ENCODE measurements at regions not wholly inside any gene's neighbourhood (a gene's known extent, or its start where the extent isn't known, plus 50 kb on each side); places are given as distances from the start of the nearest gene placed in this dataset.

DNA sequence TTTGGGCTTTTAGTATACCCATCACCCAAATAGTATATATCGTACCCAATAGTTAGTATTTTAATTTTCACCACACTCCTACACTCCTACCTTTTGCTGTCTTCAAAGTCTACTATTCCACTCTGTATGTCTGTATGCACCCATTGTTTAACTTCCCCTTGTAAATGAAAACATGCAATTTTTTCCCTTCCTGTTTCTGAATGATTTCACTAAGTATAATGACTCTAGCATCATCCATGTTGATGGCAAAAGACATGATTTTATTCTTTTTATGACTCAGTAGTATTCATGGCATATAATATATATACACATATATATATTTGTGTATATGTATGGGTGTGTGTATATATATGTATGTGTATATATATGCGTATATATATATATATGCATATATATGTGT lies 63.1 kb upstream of the FAM174A start:
- TF ChIP-seq, protein P1, sequence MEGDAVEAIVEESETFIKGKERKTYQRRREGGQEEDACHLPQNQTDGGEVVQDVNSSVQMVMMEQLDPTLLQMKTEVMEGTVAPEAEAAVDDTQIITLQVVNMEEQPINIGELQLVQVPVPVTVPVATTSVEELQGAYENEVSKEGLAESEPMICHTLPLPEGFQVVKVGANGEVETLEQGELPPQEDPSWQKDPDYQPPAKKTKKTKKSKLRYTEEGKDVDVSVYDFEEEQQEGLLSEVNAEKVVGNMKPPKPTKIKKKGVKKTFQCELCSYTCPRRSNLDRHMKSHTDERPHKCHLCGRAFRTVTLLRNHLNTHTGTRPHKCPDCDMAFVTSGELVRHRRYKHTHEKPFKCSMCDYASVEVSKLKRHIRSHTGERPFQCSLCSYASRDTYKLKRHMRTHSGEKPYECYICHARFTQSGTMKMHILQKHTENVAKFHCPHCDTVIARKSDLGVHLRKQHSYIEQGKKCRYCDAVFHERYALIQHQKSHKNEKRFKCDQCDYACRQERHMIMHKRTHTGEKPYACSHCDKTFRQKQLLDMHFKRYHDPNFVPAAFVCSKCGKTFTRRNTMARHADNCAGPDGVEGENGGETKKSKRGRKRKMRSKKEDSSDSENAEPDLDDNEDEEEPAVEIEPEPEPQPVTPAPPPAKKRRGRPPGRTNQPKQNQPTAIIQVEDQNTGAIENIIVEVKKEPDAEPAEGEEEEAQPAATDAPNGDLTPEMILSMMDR (IDR thresholded peaks at IDR 0.05; ENCODE audit: low read depth, low read length, poor library complexity, severe bottlenecking), result no peak
- no peak for TF ChIP-seq EZH2phosphoT487 (IDR thresholded peaks at IDR 0.05; ENCODE audit: borderline replicate concordance, low read length)
